Breast epithelium (tissue), 3 donors: ENCODE measurements at regions not wholly inside any gene's neighbourhood (a gene's known extent, or its start where the extent isn't known, plus 50 kb on each side); places are given as distances from the start of the nearest gene placed in this dataset.

Experiments used
- POLR2A ChIP-seq: fragments of 450-650 bp; IDR thresholded peaks from one replicate; pipeline ENCODE4 v1.6.1; 2016; ENCODE audit warnings: antibody characterized with exemption, mild to moderate bottlenecking, moderate library complexity
- TF ChIP-seq, protein P1 (sequence below), 3 donors: fragments of 450-650 bp; IDR thresholded peaks; one replicate each; pipeline ENCODE4 v1.5.1; 2016 to 2017; ENCODE audit warnings: antibody characterized with exemption in 3 of 3, mild to moderate bottlenecking in 3 of 3, moderate library complexity in 3 of 3

DNA sequence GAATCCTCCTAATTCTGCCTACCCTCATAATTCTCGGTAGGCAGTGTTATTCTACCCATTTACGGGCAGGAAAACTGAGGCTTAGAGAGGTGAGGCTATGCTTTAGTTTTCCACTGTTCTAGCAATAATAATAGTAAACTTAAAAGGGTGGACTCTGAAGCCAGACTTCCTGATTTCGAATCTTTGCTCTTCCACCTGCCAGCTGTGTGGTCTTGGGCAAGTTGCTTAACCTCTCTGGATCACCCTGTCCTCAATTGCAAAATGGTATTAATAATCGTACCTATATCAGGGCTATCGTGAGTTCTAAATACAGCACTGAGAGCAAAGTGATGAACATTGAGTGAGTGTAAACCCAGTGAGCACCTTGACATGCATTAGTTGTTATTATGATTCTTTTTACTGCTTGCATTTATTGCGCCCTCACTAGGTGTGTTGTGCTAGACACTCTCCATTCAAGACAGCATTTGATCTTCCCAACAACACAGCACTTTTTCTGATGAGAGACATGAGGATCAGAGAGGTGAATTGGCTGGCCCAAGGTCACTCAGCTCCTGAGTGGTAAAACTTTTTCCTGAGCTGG lies 102.3 kb upstream of the CSF3R start:
- TF ChIP-seq POLR2A = no peak
- TF ChIP-seq, protein P1, sequence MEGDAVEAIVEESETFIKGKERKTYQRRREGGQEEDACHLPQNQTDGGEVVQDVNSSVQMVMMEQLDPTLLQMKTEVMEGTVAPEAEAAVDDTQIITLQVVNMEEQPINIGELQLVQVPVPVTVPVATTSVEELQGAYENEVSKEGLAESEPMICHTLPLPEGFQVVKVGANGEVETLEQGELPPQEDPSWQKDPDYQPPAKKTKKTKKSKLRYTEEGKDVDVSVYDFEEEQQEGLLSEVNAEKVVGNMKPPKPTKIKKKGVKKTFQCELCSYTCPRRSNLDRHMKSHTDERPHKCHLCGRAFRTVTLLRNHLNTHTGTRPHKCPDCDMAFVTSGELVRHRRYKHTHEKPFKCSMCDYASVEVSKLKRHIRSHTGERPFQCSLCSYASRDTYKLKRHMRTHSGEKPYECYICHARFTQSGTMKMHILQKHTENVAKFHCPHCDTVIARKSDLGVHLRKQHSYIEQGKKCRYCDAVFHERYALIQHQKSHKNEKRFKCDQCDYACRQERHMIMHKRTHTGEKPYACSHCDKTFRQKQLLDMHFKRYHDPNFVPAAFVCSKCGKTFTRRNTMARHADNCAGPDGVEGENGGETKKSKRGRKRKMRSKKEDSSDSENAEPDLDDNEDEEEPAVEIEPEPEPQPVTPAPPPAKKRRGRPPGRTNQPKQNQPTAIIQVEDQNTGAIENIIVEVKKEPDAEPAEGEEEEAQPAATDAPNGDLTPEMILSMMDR (IDR thresholded peaks at IDR 0.05) = no peak
